ENCODE measurements at regions not wholly inside any gene's neighbourhood (a gene's known extent, or its start where the extent isn't known, plus 50 kb on each side); places are given as distances from the start of the nearest gene placed in this dataset.

DNA sequence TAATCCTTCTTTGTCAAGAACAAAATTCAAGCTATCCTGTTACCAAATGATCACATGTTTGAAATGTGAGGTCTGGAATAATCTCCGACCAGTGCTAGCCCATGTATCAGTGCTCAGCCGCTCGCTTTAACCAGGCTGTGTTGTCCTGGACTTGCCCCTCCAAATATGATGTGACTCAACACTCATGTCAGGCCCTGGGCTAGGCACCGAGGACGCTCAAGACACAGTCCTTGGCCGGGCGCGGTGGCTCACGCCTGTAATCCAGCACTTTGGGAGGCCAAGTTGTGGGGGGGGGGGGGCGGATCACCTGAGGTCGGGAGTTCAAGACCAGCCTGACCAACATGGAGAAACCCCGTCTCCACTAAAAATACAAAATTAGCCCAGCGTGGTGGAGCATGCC is 54.1 kb upstream of the WNT7B start:
- Histone ChIP-seq H3K9me2 (ENCODE audit: insufficient read depth) (no peaks in the 10 kb centered on the region), H3K4me2 (0 out of 2 replicates have a peak overlapping the region, but pooled peaks have one; percentile 58), H2AFZ (0 out of 2 replicates have a peak overlapping the region, but pooled peaks have one; percentile 43), H3K27ac (ENCODE audit: low read depth) (no peak overlapping the region), H4K20me1 (replicated peaks; ENCODE audit: insufficient read depth) (no peaks in the 10 kb centered on the region), H3K4me3 (no peak overlapping the region), H3K4me1 (ENCODE audit: insufficient read depth) (peaks cover 26% of the 10 kb centered on the region), H3F3A (replicated peaks; ENCODE audit: low read depth) (peaks cover 6% of the 10 kb centered on the region; the same call in 1 of the 2 replicates), H3K79me2 (replicated peaks; ENCODE audit: insufficient read depth) (no peaks in the 10 kb centered on the region), H3K36me3 (ENCODE audit: insufficient read depth) (no peaks in the 10 kb centered on the region), H3K27me3 (ENCODE audit: insufficient read depth) (peaks cover 31% of the 10 kb centered on the region)
- Mint-ChIP-seq H3K9me3 (no peaks in the 10 kb centered on the region), H3K4me3 (no peak overlapping the region), H3K4me1 (peaks cover 39% of the 10 kb centered on the region), H3K27me3 (ENCODE audit: insufficient read depth, low read depth, poor library complexity) (peaks cover 35% of the 10 kb centered on the region), H3K36me3 (ENCODE audit: low read depth) (no peaks in the 10 kb centered on the region), H3K27ac (no peak overlapping the region)
- no peak for DNase-seq (ENCODE audit: low spot score)
- TF ChIP-seq CREB1 (CRISPR knock-in tag; IDR thresholded peaks at IDR 0.05; ENCODE audit: low read depth), result no peak
- TF ChIP-seq, protein P1, sequence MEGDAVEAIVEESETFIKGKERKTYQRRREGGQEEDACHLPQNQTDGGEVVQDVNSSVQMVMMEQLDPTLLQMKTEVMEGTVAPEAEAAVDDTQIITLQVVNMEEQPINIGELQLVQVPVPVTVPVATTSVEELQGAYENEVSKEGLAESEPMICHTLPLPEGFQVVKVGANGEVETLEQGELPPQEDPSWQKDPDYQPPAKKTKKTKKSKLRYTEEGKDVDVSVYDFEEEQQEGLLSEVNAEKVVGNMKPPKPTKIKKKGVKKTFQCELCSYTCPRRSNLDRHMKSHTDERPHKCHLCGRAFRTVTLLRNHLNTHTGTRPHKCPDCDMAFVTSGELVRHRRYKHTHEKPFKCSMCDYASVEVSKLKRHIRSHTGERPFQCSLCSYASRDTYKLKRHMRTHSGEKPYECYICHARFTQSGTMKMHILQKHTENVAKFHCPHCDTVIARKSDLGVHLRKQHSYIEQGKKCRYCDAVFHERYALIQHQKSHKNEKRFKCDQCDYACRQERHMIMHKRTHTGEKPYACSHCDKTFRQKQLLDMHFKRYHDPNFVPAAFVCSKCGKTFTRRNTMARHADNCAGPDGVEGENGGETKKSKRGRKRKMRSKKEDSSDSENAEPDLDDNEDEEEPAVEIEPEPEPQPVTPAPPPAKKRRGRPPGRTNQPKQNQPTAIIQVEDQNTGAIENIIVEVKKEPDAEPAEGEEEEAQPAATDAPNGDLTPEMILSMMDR (conservative IDR thresholded peaks at IDR 0.05; ENCODE audit: low read depth in 2 of 2), result no peak
- no peak for TF ChIP-seq ZNF331 (CRISPR knock-in tag; IDR thresholded peaks at IDR 0.05; ENCODE audit: low read depth)
- TF ChIP-seq EZH2 (IDR thresholded peaks at IDR 0.05; ENCODE audit: low read depth, unreplicated experiment), result no peak
- TF ChIP-seq NANOG (IDR thresholded peaks at IDR 0.05; ENCODE audit: borderline replicate concordance), result no peak
- TF ChIP-seq ETS1 (IDR thresholded peaks at IDR 0.05), result no peak
- no peak for TF ChIP-seq STAT1 (IDR thresholded peaks at IDR 0.05; ENCODE audit: unreplicated experiment)
- no peak for TF ChIP-seq ZNF462 (CRISPR knock-in tag; IDR thresholded peaks at IDR 0.05)
- no peak for TF ChIP-seq EZH2phosphoT487 (IDR thresholded peaks at IDR 0.05; ENCODE audit: unreplicated experiment)
- TF ChIP-seq JUNB (IDR thresholded peaks at IDR 0.05; ENCODE audit: unreplicated experiment), result no peak
- no peak for TF ChIP-seq REST (IDR thresholded peaks at IDR 0.05; ENCODE audit: unreplicated experiment)
- TF ChIP-seq ZNF114 (CRISPR knock-in tag; IDR thresholded peaks at IDR 0.05), result no peak
- TF ChIP-seq POLR2AphosphoS5 (IDR thresholded peaks at IDR 0.05; ENCODE audit: low read depth), result no peak
- no peak for ATAC-seq

All from GM23338 (cell line).